WTC11 (cell line): ENCODE measurements at regions not wholly inside any gene's neighbourhood (a gene's known extent, or its start where the extent isn't known, plus 50 kb on each side); places are given as distances from the start of the nearest gene placed in this dataset.

Experiments
- ATAC-seq: fragments of 200-7000 bp; cut with Tn5 transposase; 2 replicates; pipeline ENCODE4 v1.10.0; 2021; ENCODE audit warnings: mild to moderate bottlenecking, moderate library complexity
- CTCF ChIA-PET: fragments of 300-600 bp; sonication (Branson Sonifier 250); formaldehyde crosslinking; loops from one replicate; lab custom pipeline; 2021; ENCODE audit warnings: antibody characterized with exemption; lab: Charles Lee
- POLR2A ChIA-PET: fragments of 350-600 bp; sonication (Branson Sonifier 250); formaldehyde crosslinking; loops from one replicate; lab custom pipeline; 2021; ENCODE audit warnings: antibody characterized with exemption; lab: Charles Lee
- DNase-seq: peaks from one replicate; pipeline ENCODE4 v3.0.0; 2021; ENCODE audit warnings: low spot score
- H3K27ac Mint-ChIP-seq: 2 replicates; pipeline ENCODE4 v1.8.0; 2021; ENCODE audit warnings: mixed read lengths
- H3K27me3 Mint-ChIP-seq: 2 replicates; pipeline ENCODE4 v1.8.0; 2021; ENCODE audit warnings: low read depth, mild to moderate bottlenecking, moderate library complexity, mixed read lengths
- H3K36me3 Mint-ChIP-seq: 2 replicates; pipeline ENCODE4 v1.8.0; 2021; ENCODE audit warnings: mixed read lengths
- H3K4me1 Mint-ChIP-seq: 2 replicates; pipeline ENCODE4 v1.8.0; 2022; ENCODE audit warnings: mixed read lengths
- H3K4me3 Mint-ChIP-seq: 2 replicates; pipeline ENCODE4 v1.8.0; 2021; ENCODE audit warnings: mild to moderate bottlenecking, moderate library complexity, mixed read lengths
- H3K9me3 Mint-ChIP-seq: 2 replicates; pipeline ENCODE4 v1.8.0; 2021; ENCODE audit warnings: mixed read lengths
- CBFB ChIP-seq: sonication (generic); formaldehyde crosslinking; IDR thresholded peaks from 2 replicates; pipeline ENCODE4 v1.8.1; 2022; ENCODE audit warnings: mild to moderate bottlenecking, low read depth, missing genetic modification reagents
- CREB1 ChIP-seq: sonication (generic); formaldehyde crosslinking; IDR thresholded peaks from 2 replicates; pipeline ENCODE4 v1.8.0; 2023; ENCODE audit warnings: mild to moderate bottlenecking, missing genetic modification reagents
- FOXJ3 ChIP-seq: sonication (generic); formaldehyde crosslinking; IDR thresholded peaks from 2 replicates; pipeline ENCODE4 v1.9.0; 2021; ENCODE audit warnings: missing genetic modification reagents, mild to moderate bottlenecking, borderline replicate concordance
- NR1H2 ChIP-seq: sonication (generic); formaldehyde crosslinking; IDR thresholded peaks from 2 replicates; pipeline ENCODE4 v1.9.0; 2021; ENCODE audit warnings: mild to moderate bottlenecking, moderate library complexity, missing genetic modification reagents
- PRRX2 ChIP-seq: fragments of 250-450 bp; sonication (Bioruptor Pico); IDR thresholded peaks from 2 replicates; pipeline ENCODE4 v1.8.0; 2021; ENCODE audit warnings: mild to moderate bottlenecking
- RELA ChIP-seq: sonication (generic); formaldehyde crosslinking; IDR thresholded peaks from 2 replicates; pipeline ENCODE4 v1.8.1; 2022; ENCODE audit warnings: missing genetic modification reagents, mild to moderate bottlenecking, borderline replicate concordance
- SP1 ChIP-seq: sonication (generic); formaldehyde crosslinking; conservative IDR thresholded peaks from 2 replicates; pipeline ENCODE4 v1.8.1; 2022; ENCODE audit warnings: missing genetic modification reagents
- TEAD1 ChIP-seq: sonication (generic); formaldehyde crosslinking; IDR thresholded peaks from 2 replicates; pipeline ENCODE4 v1.8.0; 2022; ENCODE audit warnings: mild to moderate bottlenecking, missing genetic modification reagents
- ZNF219 ChIP-seq: sonication (generic); formaldehyde crosslinking; IDR thresholded peaks from 2 replicates; pipeline ENCODE4 v1.8.0; 2023; ENCODE audit warnings: missing genetic modification reagents, mild to moderate bottlenecking, borderline replicate concordance
- ZNF396 ChIP-seq: fragments of 250-450 bp; sonication (Bioruptor Pico); IDR thresholded peaks from 2 replicates; pipeline ENCODE4 v1.8.0; 2021; ENCODE audit warnings: mild to moderate bottlenecking, moderate library complexity, borderline replicate concordance
- ZNF416 ChIP-seq: fragments of 250-450 bp; sonication (Bioruptor Pico); IDR thresholded peaks from 2 replicates; pipeline ENCODE4 v1.9.0; 2021; ENCODE audit warnings: mild to moderate bottlenecking, inconsistent platforms
- ZNF423 ChIP-seq: fragments of 250-450 bp; sonication (Bioruptor Pico); IDR thresholded peaks from 2 replicates; pipeline ENCODE4 v2.1.2; 2022; ENCODE audit warnings: mild to moderate bottlenecking, moderate library complexity
- TF ChIP-seq, protein P1 (sequence below): sonication (generic); formaldehyde crosslinking; IDR thresholded peaks from 2 replicates; pipeline ENCODE4 v1.8.0; 2022; ENCODE audit warnings: mild to moderate bottlenecking, missing genetic modification reagents
- TF ChIP-seq, protein P2 (sequence below): sonication (generic); formaldehyde crosslinking; IDR thresholded peaks from 2 replicates; pipeline ENCODE4 v1.8.1; 2023; ENCODE audit warnings: mild to moderate bottlenecking, missing genetic modification reagents, moderate library complexity
- TF ChIP-seq, protein P3 (sequence below): sonication (generic); formaldehyde crosslinking; IDR thresholded peaks from 2 replicates; pipeline ENCODE4 v1.8.1; 2022; ENCODE audit warnings: mild to moderate bottlenecking, missing genetic modification reagents, moderate library complexity, borderline replicate concordance
- TF ChIP-seq, protein P4 (sequence below): sonication (generic); formaldehyde crosslinking; IDR thresholded peaks from 2 replicates; pipeline ENCODE4 v1.8.0; 2022; ENCODE audit warnings: missing genetic modification reagents
- TF ChIP-seq, protein P5 (sequence below): sonication (generic); formaldehyde crosslinking; IDR thresholded peaks from 2 replicates; pipeline ENCODE4 v1.8.0; 2022; ENCODE audit warnings: mild to moderate bottlenecking, missing genetic modification reagents
- TF ChIP-seq, protein P6 (sequence below): fragments of 250-450 bp; sonication (Bioruptor Pico); IDR thresholded peaks from 2 replicates; pipeline ENCODE4 v2.1.2; 2022; ENCODE audit warnings: mild to moderate bottlenecking, moderate library complexity
- TF ChIP-seq, protein P7 (sequence below): fragments of 250-450 bp; sonication (Bioruptor Pico); conservative IDR thresholded peaks from 2 replicates; pipeline ENCODE4 v1.9.0; 2021; ENCODE audit warnings: mild to moderate bottlenecking

DNA sequence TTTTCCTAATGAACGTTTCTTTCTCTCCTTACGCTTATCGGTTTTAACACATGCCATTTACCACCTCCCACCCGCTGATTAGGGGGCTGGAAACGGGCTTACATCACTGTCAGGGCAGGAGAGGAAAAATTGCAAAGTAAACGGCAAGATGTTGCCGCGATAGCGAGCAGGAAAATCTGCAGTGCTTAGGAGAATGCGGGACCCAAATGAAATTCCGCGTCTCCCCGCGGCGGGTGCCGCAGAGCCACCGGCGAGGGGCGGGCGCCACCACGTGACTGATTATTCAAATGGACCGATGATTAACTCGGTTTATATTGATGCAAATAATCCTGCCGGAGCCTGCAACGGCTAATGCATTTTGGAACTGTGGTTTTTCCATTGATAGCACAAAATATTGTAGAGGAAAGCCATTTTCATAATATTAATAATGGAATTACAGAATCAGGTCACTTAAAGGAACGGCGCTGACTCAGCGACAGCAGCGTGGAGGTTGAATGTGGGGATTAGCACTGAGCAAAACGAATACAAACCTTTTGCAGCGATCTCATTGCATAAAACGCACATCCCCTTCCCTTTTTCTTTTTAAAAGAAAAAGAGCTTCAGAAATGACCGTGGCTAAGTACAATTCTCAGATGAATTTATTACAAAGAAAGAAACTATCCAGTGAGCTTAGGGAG lies 224.2 kb downstream of the STIM2 start:
- DNase-seq = peak; percentile 66
- CTCF ChIA-PET = interaction anchor here (0.6 to 1.4 kb wide), 5 partner anchors 10 to 36 kb away, joined by 3 to 8 read pairs (median 4); no protein-coding TSS in a partner anchor
- H3K4me3 Mint-ChIP-seq = peak overlapping the region; percentile 76
- TF ChIP-seq, protein P1, sequence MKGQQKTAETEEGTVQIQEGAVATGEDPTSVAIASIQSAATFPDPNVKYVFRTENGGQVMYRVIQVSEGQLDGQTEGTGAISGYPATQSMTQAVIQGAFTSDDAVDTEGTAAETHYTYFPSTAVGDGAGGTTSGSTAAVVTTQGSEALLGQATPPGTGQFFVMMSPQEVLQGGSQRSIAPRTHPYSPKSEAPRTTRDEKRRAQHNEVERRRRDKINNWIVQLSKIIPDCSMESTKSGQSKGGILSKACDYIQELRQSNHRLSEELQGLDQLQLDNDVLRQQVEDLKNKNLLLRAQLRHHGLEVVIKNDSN (CRISPR knock-in tag) = peak; percentile 92
- no peak for TF ChIP-seq FOXJ3 (CRISPR knock-in tag)
- TF ChIP-seq, protein P2, sequence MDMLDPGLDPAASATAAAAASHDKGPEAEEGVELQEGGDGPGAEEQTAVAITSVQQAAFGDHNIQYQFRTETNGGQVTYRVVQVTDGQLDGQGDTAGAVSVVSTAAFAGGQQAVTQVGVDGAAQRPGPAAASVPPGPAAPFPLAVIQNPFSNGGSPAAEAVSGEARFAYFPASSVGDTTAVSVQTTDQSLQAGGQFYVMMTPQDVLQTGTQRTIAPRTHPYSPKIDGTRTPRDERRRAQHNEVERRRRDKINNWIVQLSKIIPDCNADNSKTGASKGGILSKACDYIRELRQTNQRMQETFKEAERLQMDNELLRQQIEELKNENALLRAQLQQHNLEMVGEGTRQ = peak; percentile 93
- ATAC-seq = peak; percentile 50
- peaks cover 67% of the 10 kb centered on the region for H3K4me1 Mint-ChIP-seq
- no peak overlapping the region for H3K27ac Mint-ChIP-seq
- H3K27me3 Mint-ChIP-seq = peaks cover 28% of the 10 kb centered on the region
- no peaks in the 10 kb centered on the region for H3K36me3 Mint-ChIP-seq
- H3K9me3 Mint-ChIP-seq = peaks cover 7% of the 10 kb centered on the region; the same call in 1 of the 2 replicates
- POLR2A ChIA-PET = interaction anchor here (0.8 to 1.2 kb wide), 2 partner anchors 9 to 37 kb away, joined by 3 to 4 read pairs; no protein-coding TSS in a partner anchor

DNA sequence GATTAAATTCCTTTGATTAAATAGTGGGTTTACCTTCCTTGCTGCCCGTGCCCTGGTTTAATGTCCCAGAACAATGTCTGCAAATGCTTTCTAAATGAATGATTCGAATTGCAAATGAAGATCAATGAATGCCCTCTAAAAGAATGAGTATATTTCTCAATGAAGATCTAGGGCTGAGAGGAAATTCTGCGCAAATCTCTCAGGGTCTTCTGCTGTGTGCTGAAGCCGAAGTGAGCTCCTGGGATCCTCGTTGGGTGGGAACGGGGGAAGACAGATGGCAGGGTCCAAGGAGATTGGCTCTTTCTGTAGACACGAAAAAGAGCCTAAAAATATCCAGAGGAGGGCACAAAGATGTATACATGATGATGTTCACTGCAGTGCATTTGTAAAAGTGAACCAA lies 224.8 kb downstream of the STIM2 start:
- Mint-ChIP-seq H3K36me3 (no peaks in the 10 kb centered on the region), H3K4me1 (peaks cover 73% of the 10 kb centered on the region), H3K9me3 (peaks cover 6% of the 10 kb centered on the region; the same call in 1 of the 2 replicates), H3K27me3 (peaks cover 28% of the 10 kb centered on the region), H3K27ac (peak overlapping the region; percentile 44; the same call in 1 of the 2 replicates)
- ATAC-seq = no peak
- ChIA-PET POLR2A (interaction anchor here (0.8 kb wide), 1 partner anchor 37 kb away, joined by 3 read pairs; no protein-coding TSS in a partner anchor), CTCF (interaction anchor here (1.4 kb wide), 1 partner anchor 37 kb away, joined by 5 read pairs; no protein-coding TSS in a partner anchor)
- TF ChIP-seq, protein P3, sequence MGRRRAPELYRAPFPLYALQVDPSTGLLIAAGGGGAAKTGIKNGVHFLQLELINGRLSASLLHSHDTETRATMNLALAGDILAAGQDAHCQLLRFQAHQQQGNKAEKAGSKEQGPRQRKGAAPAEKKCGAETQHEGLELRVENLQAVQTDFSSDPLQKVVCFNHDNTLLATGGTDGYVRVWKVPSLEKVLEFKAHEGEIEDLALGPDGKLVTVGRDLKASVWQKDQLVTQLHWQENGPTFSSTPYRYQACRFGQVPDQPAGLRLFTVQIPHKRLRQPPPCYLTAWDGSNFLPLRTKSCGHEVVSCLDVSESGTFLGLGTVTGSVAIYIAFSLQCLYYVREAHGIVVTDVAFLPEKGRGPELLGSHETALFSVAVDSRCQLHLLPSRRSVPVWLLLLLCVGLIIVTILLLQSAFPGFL = no peak
- TF ChIP-seq, protein P4, sequence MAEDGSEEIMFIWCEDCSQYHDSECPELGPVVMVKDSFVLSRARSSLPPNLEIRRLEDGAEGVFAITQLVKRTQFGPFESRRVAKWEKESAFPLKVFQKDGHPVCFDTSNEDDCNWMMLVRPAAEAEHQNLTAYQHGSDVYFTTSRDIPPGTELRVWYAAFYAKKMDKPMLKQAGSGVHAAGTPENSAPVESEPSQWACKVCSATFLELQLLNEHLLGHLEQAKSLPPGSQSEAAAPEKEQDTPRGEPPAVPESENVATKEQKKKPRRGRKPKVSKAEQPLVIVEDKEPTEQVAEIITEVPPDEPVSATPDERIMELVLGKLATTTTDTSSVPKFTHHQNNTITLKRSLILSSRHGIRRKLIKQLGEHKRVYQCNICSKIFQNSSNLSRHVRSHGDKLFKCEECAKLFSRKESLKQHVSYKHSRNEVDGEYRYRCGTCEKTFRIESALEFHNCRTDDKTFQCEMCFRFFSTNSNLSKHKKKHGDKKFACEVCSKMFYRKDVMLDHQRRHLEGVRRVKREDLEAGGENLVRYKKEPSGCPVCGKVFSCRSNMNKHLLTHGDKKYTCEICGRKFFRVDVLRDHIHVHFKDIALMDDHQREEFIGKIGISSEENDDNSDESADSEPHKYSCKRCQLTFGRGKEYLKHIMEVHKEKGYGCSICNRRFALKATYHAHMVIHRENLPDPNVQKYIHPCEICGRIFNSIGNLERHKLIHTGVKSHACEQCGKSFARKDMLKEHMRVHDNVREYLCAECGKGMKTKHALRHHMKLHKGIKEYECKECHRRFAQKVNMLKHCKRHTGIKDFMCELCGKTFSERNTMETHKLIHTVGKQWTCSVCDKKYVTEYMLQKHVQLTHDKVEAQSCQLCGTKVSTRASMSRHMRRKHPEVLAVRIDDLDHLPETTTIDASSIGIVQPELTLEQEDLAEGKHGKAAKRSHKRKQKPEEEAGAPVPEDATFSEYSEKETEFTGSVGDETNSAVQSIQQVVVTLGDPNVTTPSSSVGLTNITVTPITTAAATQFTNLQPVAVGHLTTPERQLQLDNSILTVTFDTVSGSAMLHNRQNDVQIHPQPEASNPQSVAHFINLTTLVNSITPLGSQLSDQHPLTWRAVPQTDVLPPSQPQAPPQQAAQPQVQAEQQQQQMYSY (CRISPR knock-in tag) = no peak
- no peak for TF ChIP-seq RELA
- TF ChIP-seq SP1 (CRISPR knock-in tag) = no peak
- TF ChIP-seq, all 79 proteins: peak for 0
- DNase-seq = no peak
- H3K4me3 Mint-ChIP-seq = peak overlapping the region; percentile 76

DNA sequence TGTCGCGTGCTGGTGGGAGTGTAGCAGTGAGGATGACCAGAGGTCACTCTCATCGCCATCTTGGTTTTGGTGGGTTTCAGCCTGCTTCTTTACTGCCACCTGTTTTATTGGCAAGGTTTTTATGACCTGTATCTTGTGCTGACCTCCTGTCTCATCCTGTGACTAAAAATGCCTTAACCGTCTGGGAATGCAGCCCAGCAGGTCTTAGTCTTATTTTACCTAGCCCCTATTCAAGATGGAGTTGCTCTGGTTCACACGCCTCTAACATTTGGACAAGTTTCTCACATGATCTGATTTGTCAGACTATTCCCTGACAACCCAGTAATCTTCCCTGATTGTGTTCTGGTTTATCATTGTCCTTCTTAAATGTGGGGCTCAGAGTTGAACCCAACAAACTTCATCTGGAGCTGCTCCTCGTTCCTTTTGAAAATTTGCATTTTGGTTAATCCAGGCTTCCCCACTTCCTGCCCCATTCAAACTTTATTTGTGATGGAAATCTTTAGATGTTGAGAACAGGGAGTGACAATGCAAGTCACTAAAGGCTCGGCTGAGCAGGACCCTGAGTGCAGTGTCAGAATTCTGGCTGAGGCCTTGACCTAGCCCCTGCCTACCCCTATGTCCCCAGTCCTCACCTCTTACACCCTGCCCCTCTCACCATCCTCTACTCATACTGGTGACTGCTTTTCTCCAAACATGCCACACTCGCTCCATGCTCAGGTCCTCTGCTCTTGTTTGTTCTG lies 226.8 kb downstream of the STIM2 start:
- ChIA-PET POLR2A (no interaction called here), CTCF (no interaction called here)
- no peak for DNase-seq
- ATAC-seq = peak; percentile 39
- H3K4me1 Mint-ChIP-seq = peaks cover 76% of the 10 kb centered on the region
- H3K27ac Mint-ChIP-seq = peak overlapping the region; percentile 43
- H3K9me3 Mint-ChIP-seq = peaks cover 3% of the 10 kb centered on the region; the same call in 1 of the 2 replicates
- H3K27me3 Mint-ChIP-seq = peaks cover 33% of the 10 kb centered on the region
- H3K36me3 Mint-ChIP-seq = no peaks in the 10 kb centered on the region
- H3K4me3 Mint-ChIP-seq = no peak overlapping the region
- TF ChIP-seq, protein P5, sequence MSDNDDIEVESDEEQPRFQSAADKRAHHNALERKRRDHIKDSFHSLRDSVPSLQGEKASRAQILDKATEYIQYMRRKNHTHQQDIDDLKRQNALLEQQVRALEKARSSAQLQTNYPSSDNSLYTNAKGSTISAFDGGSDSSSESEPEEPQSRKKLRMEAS (CRISPR knock-in tag) = no peak
- TF ChIP-seq CREB1 (CRISPR knock-in tag) = no peak
- TF ChIP-seq, protein P6, sequence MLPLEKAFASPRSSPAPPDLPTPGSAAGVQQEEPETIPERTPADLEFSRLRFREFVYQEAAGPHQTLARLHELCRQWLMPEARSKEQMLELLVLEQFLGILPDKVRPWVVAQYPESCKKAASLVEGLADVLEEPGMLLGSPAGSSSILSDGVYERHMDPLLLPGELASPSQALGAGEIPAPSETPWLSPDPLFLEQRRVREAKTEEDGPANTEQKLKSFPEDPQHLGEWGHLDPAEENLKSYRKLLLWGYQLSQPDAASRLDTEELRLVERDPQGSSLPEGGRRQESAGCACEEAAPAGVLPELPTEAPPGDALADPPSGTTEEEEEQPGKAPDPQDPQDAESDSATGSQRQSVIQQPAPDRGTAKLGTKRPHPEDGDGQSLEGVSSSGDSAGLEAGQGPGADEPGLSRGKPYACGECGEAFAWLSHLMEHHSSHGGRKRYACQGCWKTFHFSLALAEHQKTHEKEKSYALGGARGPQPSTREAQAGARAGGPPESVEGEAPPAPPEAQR = peak; percentile 89; the same call in 1 of the 2 replicates
- TF ChIP-seq TEAD1 (CRISPR knock-in tag) = 0 out of 2 replicates have a peak, but pooled peaks have one; percentile 29
- no peak for TF ChIP-seq ZNF416 (CRISPR knock-in tag)
- no peak for TF ChIP-seq CBFB (CRISPR knock-in tag)
- no peak for TF ChIP-seq ZNF423 (CRISPR knock-in tag)
- TF ChIP-seq NR1H2 = no peak
- TF ChIP-seq, protein P7, sequence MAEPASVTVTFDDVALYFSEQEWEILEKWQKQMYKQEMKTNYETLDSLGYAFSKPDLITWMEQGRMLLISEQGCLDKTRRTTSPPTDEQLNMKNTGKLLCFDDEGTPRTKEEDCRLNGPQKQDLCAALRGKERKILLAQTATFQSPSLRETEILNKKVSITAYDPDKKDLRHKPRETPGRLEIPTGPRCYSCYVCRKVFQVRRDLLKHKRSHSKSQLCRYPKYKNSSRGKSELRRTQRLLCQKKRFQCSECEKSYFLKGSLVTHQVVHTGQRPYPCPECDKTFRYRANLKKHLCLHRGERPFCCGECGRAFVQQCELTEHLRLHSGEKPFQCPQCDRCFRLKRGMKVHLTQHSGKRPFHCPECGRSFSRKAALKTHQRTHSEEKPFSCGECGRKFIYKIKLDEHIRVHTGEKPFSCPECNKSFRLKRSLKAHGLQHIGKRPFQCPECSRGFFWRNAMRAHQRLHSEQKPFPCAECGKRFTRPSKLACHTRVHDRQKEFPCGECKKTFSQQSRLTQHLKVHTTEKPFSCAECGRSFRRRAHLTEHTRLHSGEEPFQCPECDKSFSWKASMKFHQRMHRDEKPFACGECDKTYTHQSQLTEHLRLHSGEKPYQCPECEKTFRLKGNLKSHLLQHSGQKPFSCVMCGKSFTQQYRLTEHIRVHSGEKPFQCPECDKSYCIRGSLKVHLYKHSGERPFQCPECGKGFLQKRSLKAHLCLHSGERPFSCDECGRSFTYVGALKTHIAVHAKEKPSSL (CRISPR knock-in tag) = 0 out of 2 replicates have a peak, but pooled peaks have one; percentile 41
- TF ChIP-seq PRRX2 (CRISPR knock-in tag) = peak; percentile 33; the same call in 1 of the 2 replicates
- no peak for TF ChIP-seq ZNF219
- TF ChIP-seq ZNF396 (CRISPR knock-in tag) = peak; percentile 59; the same call in 1 of the 2 replicates
